Body of pancreas (tissue), 4 donors: ENCODE measurements at regions not wholly inside any gene's neighbourhood (a gene's known extent, or its start where the extent isn't known, plus 50 kb on each side); places are given as distances from the start of the nearest gene placed in this dataset.

Source experiments
- CTCF ChIP-seq, 7 experiments: fragments of 450-650 bp in 4 of 7; fragments of 200-600 bp in 3 of 7; sonication (generic) in 3 of 7; IDR thresholded peaks; one replicate each; pipeline ENCODE4 v1.5.1; 2016 to 2019; ENCODE audit warnings: antibody characterized with exemption in 7 of 7
- POLR2A ChIP-seq, 3 donors: fragments of 450-650 bp; IDR thresholded peaks; one replicate each; pipeline ENCODE4 v1.6.1; 2016; ENCODE audit warnings: antibody characterized with exemption in 3 of 3, mild to moderate bottlenecking in 2 of 3

GRCh38 chr1:105442901-105443300 lies 1613.6 kb upstream of the PRMT6 start:
- no peak for TF ChIP-seq CTCF (IDR thresholded peaks at IDR 0.05)
- no peak for TF ChIP-seq POLR2A (IDR thresholded peaks at IDR 0.05)
